GM18909 (cell line): ENCODE measurements at regions not wholly inside any gene's neighbourhood (a gene's known extent, or its start where the extent isn't known, plus 50 kb on each side); places are given as distances from the start of the nearest gene placed in this dataset.
"Not testable (repeated sequence)": the region's sequence is repeated elsewhere in the genome, so short reads cannot be mapped to it uniquely, and the experiment has no call there.

Source experiments
- ATAC-seq: cut with Tn5 transposase; IDR thresholded peaks from one replicate; pipeline ENCODE4 v1.9.1; 2021; ENCODE audit warnings: mild to moderate bottlenecking; ENCODE audit not compliant: unreplicated experiment, poor library complexity

DNA sequence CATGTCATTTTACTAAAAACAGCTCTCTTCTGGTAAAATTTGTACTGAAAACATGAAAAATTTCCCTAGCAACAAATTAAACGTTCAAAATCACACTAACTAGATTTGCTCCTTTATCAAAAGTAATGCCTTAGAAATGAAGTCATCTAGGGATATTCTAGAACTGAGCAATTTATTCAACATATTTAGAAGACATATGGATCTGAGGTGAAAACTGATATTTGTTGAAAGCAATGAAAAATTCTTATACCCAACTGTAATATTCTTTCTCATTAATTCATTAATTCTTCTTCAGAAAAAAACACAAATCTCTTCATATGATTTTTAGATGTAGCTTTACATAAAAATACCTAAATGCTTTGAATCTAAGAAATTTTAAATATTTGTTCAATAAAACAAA, 604.9 kb downstream of the NR2F1-AS1 start:
- no peak for ATAC-seq

GRCh38 chr5:92969781-92970237, 611.2 kb downstream of the NR2F1-AS1 start:
- ATAC-seq = no peak

DNA sequence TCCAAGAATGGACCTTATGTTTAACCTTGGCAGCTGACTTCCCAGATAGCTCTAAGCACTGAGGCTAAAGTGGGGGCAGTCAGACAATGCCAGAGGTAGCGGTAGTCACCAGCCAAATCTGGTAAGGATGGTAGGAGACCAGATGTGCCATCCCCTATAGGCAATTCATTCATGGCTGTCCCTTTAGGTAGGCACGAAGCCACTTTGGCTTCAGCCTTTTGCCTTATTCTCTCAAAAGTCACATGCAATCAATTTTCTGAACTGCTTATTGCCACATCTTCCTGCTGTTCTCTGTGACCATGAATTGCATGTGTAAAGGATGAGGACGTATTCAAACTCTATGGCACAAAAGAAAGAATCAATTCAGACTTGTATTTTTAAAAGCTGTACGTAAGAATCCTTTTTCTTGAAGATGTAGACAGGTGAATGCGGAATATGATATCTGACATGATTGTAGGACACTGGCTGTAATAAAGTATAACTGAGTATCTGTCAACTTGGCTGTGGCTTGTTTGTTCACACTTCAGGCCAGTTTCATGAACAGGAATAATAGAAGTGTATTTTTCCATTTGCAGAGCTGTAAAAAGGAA, 611.7 kb downstream of the NR2F1-AS1 start:
- no peak for ATAC-seq

GRCh38 chr5:92963800-92964199, 617.2 kb downstream of the NR2F1-AS1 start:
- ATAC-seq = no peak

GRCh38 chr5:92962752-92963151, 618.3 kb downstream of the NR2F1-AS1 start:
- ATAC-seq = no peak

DNA sequence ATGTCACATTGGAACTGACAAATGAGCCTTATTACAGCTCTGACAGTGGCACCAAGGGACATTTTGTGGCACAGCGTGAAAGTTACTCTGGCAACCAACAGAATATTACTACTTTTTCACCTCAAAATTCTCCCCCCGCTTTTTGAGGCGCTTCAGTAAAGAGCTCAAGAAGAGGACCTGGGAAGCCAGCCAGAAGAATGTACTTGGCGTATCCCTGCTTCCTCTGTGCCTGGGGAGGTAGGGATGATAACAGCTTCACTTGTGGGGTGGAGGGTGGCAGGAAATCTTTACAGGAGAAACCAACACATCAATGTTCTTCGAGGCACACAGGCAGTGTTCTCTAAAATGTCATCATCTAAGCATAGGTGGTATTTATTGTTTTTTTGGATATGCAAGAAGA, 624.1 kb downstream of the NR2F1-AS1 start:
- ATAC-seq = no peak

GRCh38 chr5:92952243-92952642, 628.8 kb downstream of the NR2F1-AS1 start:
- no peak for ATAC-seq

- ATAC-seq = no peak
These were observed 629.3 kb downstream of the NR2F1-AS1 start for GRCh38 chr5:92951746-92952145.

- ATAC-seq = no peak
These were observed 634.5 kb downstream of the NR2F1-AS1 start for GRCh38 chr5:92946546-92946945.

GRCh38 chr5:92945605-92946097, 635.4 kb downstream of the NR2F1-AS1 start:
- ATAC-seq = peak; percentile 82

- ATAC-seq = no peak
These were observed 636.0 kb downstream of the NR2F1-AS1 start for GRCh38 chr5:92944903-92945604.

DNA sequence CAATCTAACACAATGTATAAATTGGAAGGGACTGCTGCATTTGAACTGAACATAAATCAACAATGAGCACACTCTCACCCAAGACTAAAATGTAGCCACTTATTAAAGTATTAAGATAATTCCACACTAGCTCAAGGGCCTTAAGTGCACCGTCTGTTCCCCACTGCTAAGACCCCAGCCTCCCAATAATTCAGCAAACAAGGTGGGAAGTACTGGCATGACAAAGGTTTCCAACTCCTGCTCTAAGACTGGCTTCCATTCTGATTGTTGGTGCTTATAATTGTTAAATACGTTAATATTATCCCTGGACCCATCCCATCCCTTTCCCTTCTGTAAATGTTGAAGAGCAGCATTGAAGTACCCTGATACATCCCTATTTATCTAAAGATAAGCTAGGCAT, 636.7 kb downstream of the NR2F1-AS1 start:
- ATAC-seq = no peak

GRCh38 chr5:92942762-92943161, 638.3 kb downstream of the NR2F1-AS1 start:
- ATAC-seq = no peak

DNA sequence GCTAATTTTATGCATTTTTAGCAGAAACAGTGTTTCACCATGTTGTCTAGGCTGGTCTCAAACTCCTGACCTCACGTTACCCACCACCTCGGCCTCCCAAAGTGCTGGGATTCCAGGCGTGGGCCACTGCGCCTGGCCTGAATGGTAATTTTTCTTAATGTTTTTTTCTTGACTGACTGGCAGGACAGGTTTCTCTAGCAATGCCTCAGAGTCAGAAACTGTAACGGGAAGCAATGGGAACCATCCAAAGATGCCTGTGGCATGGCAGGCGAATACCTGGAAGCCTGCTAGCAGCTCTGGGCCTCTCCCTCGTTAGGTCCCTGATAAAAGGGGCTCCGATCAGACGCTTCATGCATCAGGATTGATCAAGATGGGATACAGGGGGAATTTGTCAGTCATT, 639.2 kb downstream of the NR2F1-AS1 start:
- no peak for ATAC-seq

DNA sequence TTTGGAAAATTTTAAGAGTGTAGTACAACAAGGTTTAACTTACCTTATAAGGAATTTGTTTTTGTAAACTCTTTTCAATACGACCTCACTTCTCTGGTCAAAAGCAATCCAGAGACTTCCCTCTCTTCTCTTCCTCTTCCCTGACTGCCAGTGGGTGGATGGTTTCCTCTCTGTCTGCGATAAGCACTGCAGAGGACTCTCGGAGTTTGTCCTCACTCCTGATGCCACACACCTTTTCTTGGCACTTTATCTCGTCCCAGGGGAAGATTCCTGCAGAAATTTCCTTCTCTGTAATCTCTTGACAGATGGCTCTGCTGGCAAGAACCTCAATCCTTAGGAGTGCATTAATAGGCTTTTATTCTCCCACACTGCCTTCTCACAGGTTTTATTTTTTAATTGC, 641.6 kb downstream of the NR2F1-AS1 start:
- ATAC-seq = no peak

DNA sequence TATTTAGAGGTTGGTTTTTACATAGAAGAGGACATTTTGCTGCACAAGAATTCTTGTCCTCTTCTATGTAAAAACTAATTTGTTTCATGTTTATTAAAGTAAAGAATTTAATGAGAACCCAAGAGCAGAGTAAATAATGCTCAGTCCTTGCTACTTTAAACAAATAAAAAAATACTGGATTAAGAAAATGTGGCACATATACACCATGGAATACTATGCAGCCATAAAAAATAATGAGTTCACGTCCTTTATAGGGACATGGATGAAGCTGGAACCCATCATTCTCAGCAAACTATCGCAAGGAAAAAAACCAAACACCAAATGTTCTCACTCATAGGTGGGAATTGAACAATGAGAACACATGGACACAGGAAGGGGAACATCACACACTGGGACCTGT, 643.6 kb downstream of the NR2F1-AS1 start:
- not testable (repeated sequence) for ATAC-seq

DNA sequence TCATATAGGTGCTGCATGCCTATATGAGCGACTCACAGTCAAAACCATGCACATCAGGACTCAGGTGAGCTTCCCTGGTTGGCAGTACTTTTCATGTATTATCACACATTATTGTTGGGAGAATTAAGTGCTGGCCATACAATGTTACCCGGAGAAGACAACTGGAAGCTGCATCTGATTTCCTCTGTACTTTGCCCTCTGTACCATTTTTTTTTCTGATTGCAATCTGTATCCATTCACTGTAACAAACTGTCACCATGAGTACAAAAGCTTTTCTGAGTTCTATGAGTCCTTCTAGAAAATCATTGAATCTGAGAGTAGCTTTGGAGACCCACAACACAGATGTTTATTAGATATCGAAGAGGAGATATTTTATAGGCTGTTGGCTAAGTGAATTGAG, 651.0 kb downstream of the NR2F1-AS1 start:
- no peak for ATAC-seq

- no peak for ATAC-seq
These were observed 653.7 kb downstream of the NR2F1-AS1 start for GRCh38 chr5:92927291-92927778.

- ATAC-seq = no peak
These were observed 657.1 kb downstream of the NR2F1-AS1 start for GRCh38 chr5:92923885-92924284.

DNA sequence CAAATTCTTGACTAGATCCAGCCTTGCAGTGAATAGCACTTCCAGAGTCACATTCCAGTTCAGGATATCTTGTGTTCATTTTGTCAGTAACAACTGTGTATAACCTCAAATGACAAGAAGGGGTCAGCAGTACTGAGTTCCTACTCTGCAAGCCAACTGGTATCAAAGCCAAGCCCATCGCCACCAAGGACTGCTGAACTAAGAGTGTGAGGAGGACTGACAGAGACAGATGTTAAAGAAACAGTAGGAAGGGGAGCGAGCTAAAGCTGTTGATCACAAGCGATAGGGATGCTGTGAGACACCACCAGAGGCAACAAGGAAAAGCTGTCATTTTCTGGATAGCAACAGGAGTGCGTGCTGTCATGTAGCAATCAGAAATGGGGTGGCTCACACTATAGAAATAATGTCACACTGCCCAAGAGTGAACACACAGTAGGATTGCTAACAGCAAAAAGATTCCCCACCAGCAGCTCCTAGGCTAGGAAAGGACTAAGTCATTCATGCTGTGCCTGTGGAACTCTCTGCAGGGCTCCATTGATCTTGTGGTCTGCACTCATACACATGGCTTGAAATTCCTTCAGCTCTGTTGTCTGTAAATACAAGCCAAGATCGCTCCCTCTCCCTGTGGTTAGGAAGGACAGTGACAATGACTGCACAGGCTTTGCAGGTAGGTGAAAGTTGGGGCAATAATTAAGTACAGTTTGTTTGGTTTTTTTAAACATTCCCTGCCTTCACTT, 658.6 kb downstream of the NR2F1-AS1 start:
- ATAC-seq = no peak

DNA sequence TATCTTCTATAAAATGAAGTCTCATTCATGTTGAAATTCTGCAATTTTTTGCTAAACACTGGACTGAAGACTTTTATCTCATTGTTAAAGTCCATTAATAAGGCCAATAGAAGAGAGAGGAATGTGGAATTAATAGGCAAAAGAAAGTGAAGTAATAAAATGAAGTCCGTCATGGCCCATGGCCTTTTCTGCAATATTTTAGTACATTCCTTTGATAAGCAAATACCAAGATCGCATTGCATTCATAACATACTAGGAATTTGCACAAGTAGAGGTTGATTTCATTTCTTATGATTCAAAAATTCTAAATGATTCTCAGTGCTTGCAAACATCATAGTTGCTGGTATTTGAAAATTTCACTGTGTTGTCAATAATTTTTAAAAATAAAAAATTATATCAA, 664.0 kb downstream of the NR2F1-AS1 start:
- ATAC-seq = no peak
